SK-N-DZ (cell line): ENCODE measurements at regions not wholly inside any gene's neighbourhood (a gene's known extent, or its start where the extent isn't known, plus 50 kb on each side); places are given as distances from the start of the nearest gene placed in this dataset.
"Not testable (repeated sequence)": the region's sequence is repeated elsewhere in the genome, so short reads cannot be mapped to it uniquely, and the experiment has no call there.

Experiments used
- DNase-seq: peaks from one replicate; pipeline ENCODE4 v3.0.0-alpha.2; 2015; ENCODE audit warnings: low spot score

GRCh38 chr7:37617406-37617805, 66.2 kb upstream of the GPR141 start:
- DNase-seq = not testable (repeated sequence)

GRCh38 chr7:37633048-37633447, 50.5 kb upstream of the GPR141 start:
- DNase-seq = no peak
